ENCODE measurements at regions not wholly inside any gene's neighbourhood (a gene's known extent, or its start where the extent isn't known, plus 50 kb on each side); places are given as distances from the start of the nearest gene placed in this dataset.
A peak's percentile ranks its signal among the peaks of the same experiment; 100 is the strongest.

GRCh38 chr7:106606120-106606519, 54.8 kb downstream of the CCDC71L start:
- no peak for DNase-seq (ENCODE audit: low read depth)

GRCh38 chr7:106604971-106605370, 56.0 kb downstream of the CCDC71L start:
- DNase-seq (ENCODE audit: low read depth) = no peak

GRCh38 chr7:106604303-106604924, 56.5 kb downstream of the CCDC71L start:
- no peak for DNase-seq (ENCODE audit: low read depth)

GRCh38 chr7:106603346-106603745, 57.6 kb downstream of the CCDC71L start:
- DNase-seq (ENCODE audit: low read depth) = no peak

- no peak for DNase-seq (ENCODE audit: low read depth)
These were observed 58.9 kb downstream of the CCDC71L start for GRCh38 chr7:106602062-106602461.

GRCh38 chr7:106600569-106601373, 60.2 kb downstream of the CCDC71L start:
- DNase-seq (ENCODE audit: low read depth) = no peak

- DNase-seq (ENCODE audit: low read depth) = no peak
These were observed 61.6 kb downstream of the CCDC71L start for GRCh38 chr7:106599343-106599698.

- DNase-seq (ENCODE audit: low read depth) = peak; percentile 13
These were observed 62.2 kb downstream of the CCDC71L start for GRCh38 chr7:106598663-106599342.

- DNase-seq (ENCODE audit: low read depth) = no peak
These were observed 63.0 kb downstream of the CCDC71L start for GRCh38 chr7:106597751-106598546.

- no peak for DNase-seq (ENCODE audit: low read depth)
These were observed 63.9 kb downstream of the CCDC71L start for GRCh38 chr7:106597014-106597413.

GRCh38 chr7:106595922-106596321, 65.0 kb downstream of the CCDC71L start:
- no peak for DNase-seq (ENCODE audit: low read depth)

GRCh38 chr7:106593028-106593417, 67.9 kb downstream of the CCDC71L start:
- DNase-seq (ENCODE audit: low read depth) = no peak

- no peak for DNase-seq (ENCODE audit: low read depth)
These were observed 68.5 kb downstream of the CCDC71L start for GRCh38 chr7:106592282-106593027.

GRCh38 chr7:106591146-106591545, 69.8 kb downstream of the CCDC71L start:
- DNase-seq (ENCODE audit: low read depth) = no peak

- no peak for DNase-seq (ENCODE audit: low read depth)
These were observed 70.6 kb downstream of the CCDC71L start for GRCh38 chr7:106590209-106590816.

GRCh38 chr7:106589198-106589879, 71.6 kb downstream of the CCDC71L start:
- DNase-seq (ENCODE audit: low read depth) = no peak

- DNase-seq (ENCODE audit: low read depth) = no peak
These were observed 72.3 kb downstream of the CCDC71L start for GRCh38 chr7:106588422-106589197.

GRCh38 chr7:106584914-106585759, 75.8 kb downstream of the CCDC71L start:
- DNase-seq (ENCODE audit: low read depth) = no peak
